ENCODE measurements at regions not wholly inside any gene's neighbourhood (a gene's known extent, or its start where the extent isn't known, plus 50 kb on each side); places are given as distances from the start of the nearest gene placed in this dataset.

- no peak for TF ChIP-seq CTCF (IDR thresholded peaks at IDR 0.05 in 4 of 5, conservative IDR thresholded peaks at IDR 0.05 in 1 of 5)
- TF ChIP-seq POLR2A (IDR thresholded peaks at IDR 0.05) = no peak
Observed at GRCh38 chr2:114082731-114083433, 193.0 kb downstream of the ACTR3 start.

All from gastrocnemius medialis (tissue), 4 donors.